ENCODE measurements at regions not wholly inside any gene's neighbourhood (a gene's known extent, or its start where the extent isn't known, plus 50 kb on each side); places are given as distances from the start of the nearest gene placed in this dataset.
"Not testable (repeated sequence)": the region's sequence is repeated elsewhere in the genome, so short reads cannot be mapped to it uniquely, and the experiment has no call there.

GRCh38 chr3:30539206-30539605 lies 67.2 kb upstream of the TGFBR2 start:
- DNase-seq (ENCODE audit: low read depth in 1 of 2, low spot score in 1 of 2), result no peak
- no peaks in the 10 kb centered on the region for H3K9me3 ChIP-seq (ENCODE audit: low read depth)
- no peaks in the 10 kb centered on the region for H3K27me3 ChIP-seq
- H3K27ac ChIP-seq, result no peak overlapping the region
- H3K4me3 ChIP-seq, result no peak overlapping the region
- no peaks in the 10 kb centered on the region for H3K36me3 ChIP-seq
- no peak for TF ChIP-seq CTCF (IDR thresholded peaks at IDR 0.05; ENCODE audit: low read depth, low read length)
- H3K4me1 ChIP-seq (ENCODE audit: low read depth), result no peaks in the 10 kb centered on the region

- DNase-seq (ENCODE audit: low read depth in 1 of 2, low spot score in 1 of 2), result no peak
- Histone ChIP-seq H3K9me3 (ENCODE audit: low read depth) (no peaks in the 10 kb centered on the region), H3K4me3 (no peak overlapping the region), H3K4me1 (ENCODE audit: low read depth) (no peaks in the 10 kb centered on the region), H3K27me3 (no peaks in the 10 kb centered on the region), H3K36me3 (no peaks in the 10 kb centered on the region), H3K27ac (no peak overlapping the region)
- no peak for TF ChIP-seq CTCF (IDR thresholded peaks at IDR 0.05; ENCODE audit: low read depth, low read length)
Measured at GRCh38 chr3:30539772-30540171, 66.6 kb upstream of the TGFBR2 start.

- not testable (repeated sequence) for H3K27ac ChIP-seq; H3K4me1 ChIP-seq (ENCODE audit: low read depth); H3K9me3 ChIP-seq (ENCODE audit: low read depth); H3K36me3 ChIP-seq; DNase-seq (ENCODE audit: low read depth in 1 of 2, low spot score in 1 of 2); H3K27me3 ChIP-seq; H3K4me3 ChIP-seq
Measured at GRCh38 chr3:30541156-30541555, 65.2 kb upstream of the TGFBR2 start.

GRCh38 chr3:30542897-30543296 lies 63.5 kb upstream of the TGFBR2 start:
- TF ChIP-seq CTCF (IDR thresholded peaks at IDR 0.05; ENCODE audit: low read depth, low read length), result no peak

GRCh38 chr3:30544812-30545211 lies 61.6 kb upstream of the TGFBR2 start:
- H3K4me1 ChIP-seq (ENCODE audit: low read depth), result no peaks in the 10 kb centered on the region
- H3K27ac ChIP-seq, result no peak overlapping the region
- H3K27me3 ChIP-seq, result no peaks in the 10 kb centered on the region
- no peak for TF ChIP-seq CTCF (IDR thresholded peaks at IDR 0.05; ENCODE audit: low read depth, low read length)
- peak in 1 of 2 donors; percentile 78 for DNase-seq (ENCODE audit: low read depth in 1 of 2, low spot score in 1 of 2)
- H3K9me3 ChIP-seq (ENCODE audit: low read depth), result no peaks in the 10 kb centered on the region
- H3K4me3 ChIP-seq, result no peak overlapping the region
- H3K36me3 ChIP-seq, result no peaks in the 10 kb centered on the region

More at GRCh38 chr3:30542897-30543296, 63.5 kb upstream of the TGFBR2 start:
- no peak overlapping the region for H3K4me3 ChIP-seq
- no peak for DNase-seq (ENCODE audit: low read depth in 1 of 2, low spot score in 1 of 2)
- H3K4me1 ChIP-seq (ENCODE audit: low read depth), result no peaks in the 10 kb centered on the region
- H3K36me3 ChIP-seq, result no peaks in the 10 kb centered on the region
- no peak overlapping the region for H3K27ac ChIP-seq
- H3K27me3 ChIP-seq, result no peaks in the 10 kb centered on the region
- H3K9me3 ChIP-seq (ENCODE audit: low read depth), result no peaks in the 10 kb centered on the region

GRCh38 chr3:30546934-30547333 lies 59.5 kb upstream of the TGFBR2 start:
- no peak overlapping the region for H3K4me3 ChIP-seq
- TF ChIP-seq CTCF (IDR thresholded peaks at IDR 0.05; ENCODE audit: low read depth, low read length), result no peak
- H3K9me3 ChIP-seq (ENCODE audit: low read depth), result no peaks in the 10 kb centered on the region
- no peak for DNase-seq (ENCODE audit: low read depth in 1 of 2, low spot score in 1 of 2)
- H3K4me1 ChIP-seq (ENCODE audit: low read depth), result no peaks in the 10 kb centered on the region
- no peaks in the 10 kb centered on the region for H3K36me3 ChIP-seq
- no peak overlapping the region for H3K27ac ChIP-seq
- H3K27me3 ChIP-seq, result no peaks in the 10 kb centered on the region

All from cardiac muscle cell (in vitro differentiated cells and primary cell).